LNCaP clone FGC (cell line): ENCODE measurements at regions not wholly inside any gene's neighbourhood (a gene's known extent, or its start where the extent isn't known, plus 50 kb on each side); places are given as distances from the start of the nearest gene placed in this dataset.

Experiments
- DNase-seq: peaks from one replicate; pipeline ENCODE4 v3.0.0-alpha.2; 2011; ENCODE audit warnings: low read depth
- H3K4me3 ChIP-seq: 2 replicates; pipeline ENCODE4 v1.5.1; 2011; ENCODE audit warnings: mild to moderate bottlenecking, low read depth, low read length, control low read depth
- CTCF ChIP-seq: IDR thresholded peaks from 2 replicates; pipeline ENCODE4 v1.5.1; 2012; ENCODE audit warnings: mild to moderate bottlenecking; ENCODE audit not compliant: control insufficient read depth, insufficient read depth; ENCODE audit errors: extremely low read depth

DNA sequence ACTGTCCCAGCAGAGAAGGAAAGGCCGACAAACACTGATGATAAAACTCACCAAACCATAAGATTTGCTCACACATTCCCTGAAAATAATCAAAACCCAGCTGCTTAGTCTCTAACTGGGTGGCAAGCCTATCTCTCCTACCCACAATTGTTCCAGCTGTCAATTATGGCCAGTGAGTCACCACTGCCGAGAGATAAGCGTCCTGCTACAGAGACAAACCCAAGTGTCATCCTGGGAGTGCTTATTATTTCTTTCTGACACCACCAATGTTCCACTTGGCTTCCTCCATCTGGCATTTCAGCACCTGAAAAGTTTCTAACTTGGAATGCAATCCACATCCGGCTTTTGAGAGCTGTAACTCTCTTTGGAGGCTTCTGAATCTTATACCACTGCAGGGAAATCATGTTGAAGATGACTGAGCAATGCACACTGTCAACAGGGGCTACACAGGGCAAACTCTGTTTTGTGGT is 51.5 kb upstream of the VAV3 start:
- no peak for TF ChIP-seq CTCF
- DNase-seq: no peak
- no peak overlapping the region for H3K4me3 ChIP-seq
